Adipocyte (in vitro differentiated cells): ENCODE measurements at regions not wholly inside any gene's neighbourhood (a gene's known extent, or its start where the extent isn't known, plus 50 kb on each side); places are given as distances from the start of the nearest gene placed in this dataset.

Experiments
- DNase-seq: peaks from one replicate; pipeline ENCODE4 v3.0.0-alpha.2; 2015; ENCODE audit warnings: low read depth
- H3K27me3 ChIP-seq: replicated peaks from 2 replicates; pipeline ENCODE4 v1.7.0; 2013; ENCODE audit warnings: mild to moderate bottlenecking, low read length, moderate library complexity; ENCODE audit not compliant: control insufficient read depth, insufficient read depth
- H3K36me3 ChIP-seq: 2 replicates; pipeline ENCODE4 v1.7.0; 2013; ENCODE audit warnings: low read length, mild to moderate bottlenecking, moderate library complexity; ENCODE audit not compliant: control insufficient read depth, insufficient read depth, severe bottlenecking
- H3K4me1 ChIP-seq: 2 replicates; pipeline ENCODE4 v1.7.0; 2013; ENCODE audit warnings: mild to moderate bottlenecking, low read length, moderate library complexity; ENCODE audit not compliant: control insufficient read depth, insufficient read depth
- H3K4me3 ChIP-seq: 2 replicates; pipeline ENCODE4 v1.7.0; 2013; ENCODE audit warnings: mild to moderate bottlenecking, low read length, moderate library complexity
- H3K9ac ChIP-seq: 2 replicates; pipeline ENCODE4 v1.7.0; 2013; ENCODE audit warnings: mild to moderate bottlenecking, low read length, moderate library complexity
- H3K9me3 ChIP-seq: 2 replicates; pipeline ENCODE4 v1.7.0; 2013; ENCODE audit warnings: mild to moderate bottlenecking, low read length, moderate library complexity; ENCODE audit not compliant: control insufficient read depth

DNA sequence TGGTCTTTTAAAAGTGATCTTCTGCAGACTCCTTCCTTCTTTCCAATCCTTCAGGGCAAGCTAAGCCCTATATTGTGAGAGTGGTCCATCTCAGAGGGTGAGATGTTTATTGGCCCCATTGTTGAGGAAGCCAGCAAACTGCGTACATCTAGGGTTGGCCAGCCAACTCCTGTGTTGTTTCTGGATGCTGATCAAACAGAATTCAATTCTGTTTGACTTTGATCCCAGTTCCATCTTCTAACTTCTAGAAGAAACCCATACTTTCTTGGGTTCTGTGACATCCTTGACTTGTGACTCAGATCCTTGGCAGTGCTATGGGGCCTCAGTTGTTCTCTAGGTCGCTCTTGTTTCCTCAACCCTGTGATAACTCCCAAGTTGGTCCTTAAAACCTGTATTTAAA lies 116.2 kb downstream of the LSMEM1 start:
- no peaks in the 10 kb centered on the region for H3K27me3 ChIP-seq
- no peak overlapping the region for H3K4me3 ChIP-seq
- H3K36me3 ChIP-seq = no peaks in the 10 kb centered on the region
- H3K9ac ChIP-seq = no peak overlapping the region
- H3K9me3 ChIP-seq = no peaks in the 10 kb centered on the region
- no peak for DNase-seq
- peaks cover 15% of the 10 kb centered on the region for H3K4me1 ChIP-seq

- H3K4me1 ChIP-seq = no peaks in the 10 kb centered on the region
- no peaks in the 10 kb centered on the region for H3K27me3 ChIP-seq
- H3K9me3 ChIP-seq = peaks cover 2% of the 10 kb centered on the region
- no peak for DNase-seq
- H3K36me3 ChIP-seq = no peaks in the 10 kb centered on the region
- H3K4me3 ChIP-seq = no peak overlapping the region
- no peak overlapping the region for H3K9ac ChIP-seq
These were observed 122.9 kb downstream of the LSMEM1 start for GRCh38 chr7:112603673-112604072.

GRCh38 chr7:112610636-112611035 lies 129.8 kb downstream of the LSMEM1 start:
- Histone ChIP-seq H3K27me3 (no peaks in the 10 kb centered on the region), H3K9ac (no peak overlapping the region), H3K36me3 (no peaks in the 10 kb centered on the region), H3K4me3 (no peak overlapping the region), H3K4me1 (peaks cover 7% of the 10 kb centered on the region), H3K9me3 (no peaks in the 10 kb centered on the region)
- DNase-seq = no peak

DNA sequence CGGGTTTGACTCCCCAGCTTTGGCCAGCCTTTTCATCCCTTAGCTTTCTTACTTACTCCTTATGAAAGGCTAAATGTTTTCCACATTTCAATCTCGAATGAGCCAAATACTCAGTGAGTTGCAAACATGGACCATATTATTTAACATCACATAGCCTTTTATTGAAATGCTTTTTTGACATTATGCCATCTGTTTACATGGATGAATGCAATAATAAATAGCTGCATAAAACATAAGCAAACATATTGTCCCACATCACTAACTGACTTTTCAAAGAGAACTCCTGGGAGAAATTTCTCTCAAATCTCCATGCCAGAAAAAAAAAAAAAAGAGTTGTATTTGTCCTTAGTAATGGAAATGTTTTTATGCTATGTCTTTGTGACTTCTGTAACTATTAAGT lies 134.9 kb downstream of the LSMEM1 start:
- Histone ChIP-seq H3K4me1 (peaks cover 7% of the 10 kb centered on the region), H3K9me3 (no peaks in the 10 kb centered on the region), H3K9ac (no peak overlapping the region), H3K27me3 (no peaks in the 10 kb centered on the region), H3K36me3 (no peaks in the 10 kb centered on the region), H3K4me3 (no peak overlapping the region)
- no peak for DNase-seq

- H3K4me3 ChIP-seq = no peak overlapping the region
- no peaks in the 10 kb centered on the region for H3K36me3 ChIP-seq
- DNase-seq = no peak
- no peaks in the 10 kb centered on the region for H3K27me3 ChIP-seq
- peaks cover 1% of the 10 kb centered on the region for H3K4me1 ChIP-seq
- no peaks in the 10 kb centered on the region for H3K9me3 ChIP-seq
- H3K9ac ChIP-seq = no peak overlapping the region
These were observed 135.5 kb downstream of the LSMEM1 start for GRCh38 chr7:112616295-112616694.

- Histone ChIP-seq H3K4me3 (no peak overlapping the region), H3K9me3 (no peaks in the 10 kb centered on the region), H3K9ac (no peak overlapping the region), H3K36me3 (no peaks in the 10 kb centered on the region), H3K4me1 (no peaks in the 10 kb centered on the region), H3K27me3 (no peaks in the 10 kb centered on the region)
- no peak for DNase-seq
These were observed 138.6 kb downstream of the LSMEM1 start for GRCh38 chr7:112619343-112619742.

DNA sequence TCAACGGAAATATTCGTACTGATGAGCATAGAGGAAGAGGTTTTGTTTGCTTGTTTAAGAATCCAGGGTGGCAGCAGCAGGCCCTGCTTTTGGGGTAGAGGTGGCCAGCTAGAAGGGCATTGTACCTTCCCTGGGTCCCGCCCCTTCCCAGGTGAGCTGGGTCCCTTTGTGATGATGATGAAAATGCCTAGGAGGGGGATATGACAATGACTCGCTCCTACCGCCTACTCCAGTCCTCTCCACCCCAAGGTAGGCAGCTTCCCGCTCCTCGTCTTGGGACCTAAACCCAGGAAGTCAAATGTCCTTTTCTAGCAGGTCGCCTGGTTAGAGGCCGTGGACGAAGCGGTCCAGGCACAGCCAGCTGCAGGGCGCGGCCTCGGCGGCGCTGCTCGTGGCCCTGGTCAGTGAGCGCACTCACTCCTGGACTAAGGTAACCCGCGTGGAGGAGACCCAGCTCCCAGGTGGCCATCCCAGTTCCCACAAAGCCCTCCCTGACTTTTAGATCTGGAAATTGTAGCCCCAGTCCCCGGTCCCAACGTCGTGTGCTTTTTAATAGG lies 141.4 kb downstream of the LSMEM1 start:
- Histone ChIP-seq H3K36me3 (no peaks in the 10 kb centered on the region), H3K9ac (no peak overlapping the region), H3K27me3 (no peaks in the 10 kb centered on the region), H3K4me3 (no peak overlapping the region), H3K9me3 (no peaks in the 10 kb centered on the region), H3K4me1 (no peaks in the 10 kb centered on the region)
- DNase-seq = no peak

GRCh38 chr7:112624416-112624815 lies 143.6 kb downstream of the LSMEM1 start:
- no peaks in the 10 kb centered on the region for H3K9me3 ChIP-seq
- DNase-seq = no peak
- H3K4me1 ChIP-seq = no peaks in the 10 kb centered on the region
- no peak overlapping the region for H3K4me3 ChIP-seq
- no peaks in the 10 kb centered on the region for H3K27me3 ChIP-seq
- no peak overlapping the region for H3K9ac ChIP-seq
- no peaks in the 10 kb centered on the region for H3K36me3 ChIP-seq

DNA sequence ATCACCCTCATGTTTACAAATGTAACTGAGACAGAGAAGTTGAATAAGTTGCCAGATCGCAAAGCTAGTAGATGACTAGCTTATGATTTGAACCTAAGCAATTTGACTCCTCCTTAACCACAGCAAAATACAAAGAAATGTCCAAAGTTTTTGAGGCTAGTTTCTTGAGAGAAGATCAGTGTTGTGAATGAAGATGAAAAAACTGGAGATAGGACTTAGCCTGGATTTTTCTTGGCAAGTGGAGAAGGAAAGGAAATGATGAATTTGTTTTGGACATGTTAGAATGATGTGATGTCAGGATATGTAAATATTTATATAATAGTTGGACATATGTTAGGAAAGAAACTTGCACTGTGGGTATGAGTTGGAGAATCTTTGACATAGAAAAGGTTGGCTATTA lies 149.8 kb downstream of the LSMEM1 start:
- Histone ChIP-seq H3K36me3 (no peaks in the 10 kb centered on the region), H3K9ac (no peak overlapping the region), H3K4me3 (no peak overlapping the region), H3K27me3 (no peaks in the 10 kb centered on the region), H3K4me1 (peaks cover 4% of the 10 kb centered on the region), H3K9me3 (no peaks in the 10 kb centered on the region)
- DNase-seq = peak; percentile 18

GRCh38 chr7:112634107-112634506 lies 153.3 kb downstream of the LSMEM1 start:
- peaks cover 4% of the 10 kb centered on the region for H3K4me1 ChIP-seq
- no peak for DNase-seq
- H3K9ac ChIP-seq = no peak overlapping the region

GRCh38 chr7:112635742-112636141 lies 154.5 kb downstream of the TMEM168 start:
- no peaks in the 10 kb centered on the region for H3K9me3 ChIP-seq
- no peaks in the 10 kb centered on the region for H3K36me3 ChIP-seq
- no peak overlapping the region for H3K4me3 ChIP-seq
- H3K27me3 ChIP-seq = no peaks in the 10 kb centered on the region
- DNase-seq = no peak
- no peak overlapping the region for H3K9ac ChIP-seq
- peaks cover 4% of the 10 kb centered on the region for H3K4me1 ChIP-seq

More at GRCh38 chr7:112634107-112634506, 153.3 kb downstream of the LSMEM1 start:
- H3K27me3 ChIP-seq = no peaks in the 10 kb centered on the region
- no peak overlapping the region for H3K4me3 ChIP-seq
- no peaks in the 10 kb centered on the region for H3K36me3 ChIP-seq
- no peaks in the 10 kb centered on the region for H3K9me3 ChIP-seq

GRCh38 chr7:112638675-112639400 lies 151.4 kb downstream of the TMEM168 start:
- H3K9ac ChIP-seq = no peak overlapping the region
- peaks cover 4% of the 10 kb centered on the region for H3K9me3 ChIP-seq
- no peak for DNase-seq
- no peaks in the 10 kb centered on the region for H3K27me3 ChIP-seq
- no peaks in the 10 kb centered on the region for H3K4me1 ChIP-seq
- H3K36me3 ChIP-seq = no peaks in the 10 kb centered on the region
- no peak overlapping the region for H3K4me3 ChIP-seq
